B cell (primary cell): ENCODE measurements at regions not wholly inside any gene's neighbourhood (a gene's known extent, or its start where the extent isn't known, plus 50 kb on each side); places are given as distances from the start of the nearest gene placed in this dataset.

Experiments
- ATAC-seq: fragments of 200-7000 bp; cut with Tn5 transposase; one replicate; pipeline ENCODE4 v1.10.0; 2021; ENCODE audit warnings: low read depth, mild to moderate bottlenecking, moderate number of reproducible peaks, moderate library complexity
- CTCF ChIA-PET: fragments of 350-600 bp; sonication (Branson Sonifier 250); formaldehyde crosslinking; loops from one replicate; lab custom pipeline; 2021; ENCODE audit warnings: antibody characterized with exemption, inconsistent platforms; lab: Charles Lee
- POLR2A ChIA-PET: fragments of 350-600 bp; sonication (Branson Sonifier 250); formaldehyde crosslinking; loops from one replicate; lab custom pipeline; 2021; ENCODE audit warnings: antibody characterized with exemption; lab: Charles Lee
- DNase-seq: peaks from one replicate; pipeline ENCODE4 v3.0.0; 2013
- H2AFZ ChIP-seq: 2 replicates; pipeline ENCODE4 v1.6.1; 2012; ENCODE audit warnings: mild to moderate bottlenecking, low read depth, low read length; ENCODE audit not compliant: insufficient read depth, poor library complexity, severe bottlenecking
- H3K27ac ChIP-seq, 2 donors: 1 replicate in 1 of 2; 2 replicates in 1 of 2; pipeline ENCODE4 v1.5.1; 2012 to 2013; ENCODE audit warnings: low read length in 2 of 2, mild to moderate bottlenecking in 2 of 2, moderate library complexity in 1 of 2
- H3K27me3 ChIP-seq, 4 experiments: fragments of 200-600 bp in 1 of 4; sonication (generic) in 1 of 4; replicated peaks in 1 of 4; 1 replicate in 2 of 4; 2 replicates in 2 of 4; pipeline versions ENCODE4 v1.6.1 to v1.7.0; 2013 to 2016; ENCODE audit warnings: low read length in 3 of 4, mild to moderate bottlenecking in 2 of 4, mixed read lengths in 1 of 4, moderate library complexity in 1 of 4; ENCODE audit not compliant: insufficient read depth in 4 of 4, control insufficient read depth in 3 of 4; ENCODE audit errors: control extremely low read depth in 1 of 4
- H3K36me3 ChIP-seq, 2 experiments: replicated peaks in 1 of 2; 1 replicate in 1 of 2; 2 replicates in 1 of 2; pipeline versions ENCODE4 v1.6.1 to v1.7.1; 2013; ENCODE audit warnings: low read length in 1 of 2; ENCODE audit not compliant: insufficient read depth in 2 of 2, control insufficient read depth in 1 of 2; ENCODE audit errors: control extremely low read depth in 1 of 2, extremely low read depth in 1 of 2
- H3K4me1 ChIP-seq, 2 donors: fragments of 200-600 bp in 1 of 2; sonication (generic) in 1 of 2; 1 replicate in 1 of 2; 2 replicates in 1 of 2; pipeline versions ENCODE4 v1.5.1 to v1.6.1; 2013 to 2017; ENCODE audit warnings: low read length in 2 of 2; ENCODE audit not compliant: control insufficient read depth in 2 of 2, insufficient read depth in 2 of 2
- H3K4me2 ChIP-seq: replicated peaks from 2 replicates; pipeline ENCODE3; 2012; ENCODE audit warnings: mild to moderate bottlenecking, low read depth, low read length; ENCODE audit not compliant: poor library complexity, severe bottlenecking
- H3K4me3 ChIP-seq, 5 experiments: fragments of 200-600 bp in 1 of 5; sonication (generic) in 1 of 5; 1 replicate in 3 of 5; 2 replicates in 2 of 5; pipeline versions ENCODE4 v1.5.1 to v1.7.0; 2011 to 2016; ENCODE audit warnings: low read length in 4 of 5, mild to moderate bottlenecking in 4 of 5, low read depth in 2 of 5, control low read depth in 1 of 5, moderate library complexity in 1 of 5; ENCODE audit not compliant: insufficient read depth in 1 of 5; ENCODE audit errors: control extremely low read depth in 1 of 5, extremely low read depth in 1 of 5
- H3K79me2 ChIP-seq: fragments of 200-600 bp; sonication (generic); one replicate; pipeline ENCODE4 v1.6.0; 2016; ENCODE audit warnings: low read length; ENCODE audit not compliant: control insufficient read depth, insufficient read depth
- H3K9ac ChIP-seq: fragments of 200-600 bp; sonication (generic); 2 replicates; pipeline ENCODE4 v1.6.1; 2017; ENCODE audit warnings: mild to moderate bottlenecking, low read length, moderate library complexity
- H3K9me3 ChIP-seq, 3 donors: one replicate each; pipeline versions ENCODE4 v1.6.1 to v1.7.1; 2013; ENCODE audit warnings: low read length in 2 of 3; ENCODE audit not compliant: control insufficient read depth in 2 of 3, insufficient read depth in 1 of 3; ENCODE audit errors: control extremely low read depth in 1 of 3
- H4K20me1 ChIP-seq: 2 replicates; pipeline ENCODE4 v1.6.0; 2012; ENCODE audit warnings: mild to moderate bottlenecking, low read length; ENCODE audit not compliant: insufficient read depth, control insufficient read depth, poor library complexity, severe bottlenecking
- H3K27ac Mint-ChIP-seq: one replicate; pipeline ENCODE4 v1.8.0; 2021; ENCODE audit warnings: mixed read lengths
- H3K27me3 Mint-ChIP-seq: one replicate; pipeline ENCODE4 v1.8.0; 2021; ENCODE audit warnings: mixed read lengths
- H3K4me1 Mint-ChIP-seq: one replicate; pipeline ENCODE4 v1.8.0; 2021; ENCODE audit warnings: mixed read lengths
- H3K4me3 Mint-ChIP-seq: one replicate; pipeline ENCODE4 v1.8.0; 2021; ENCODE audit warnings: mixed read lengths
- H3K9me3 Mint-ChIP-seq: one replicate; pipeline ENCODE4 v1.8.0; 2022; ENCODE audit warnings: mixed read lengths; ENCODE audit not compliant: insufficient read depth
- EZH2 ChIP-seq: IDR thresholded peaks from 2 replicates; pipeline ENCODE4 v1.6.1; 2012; ENCODE audit warnings: borderline replicate concordance, low read depth, mild to moderate bottlenecking, moderate library complexity, low read length; ENCODE audit not compliant: insufficient read depth, poor library complexity, severe bottlenecking
- whole genome bisulfite sequencing: methylation state at CpG from one replicate; pipeline ENCODE4 v1.1.5; 2013; ENCODE audit warnings: missing lambda C conversion rate; ENCODE audit not compliant: insufficient coverage; 5-methylcytosine and 5-hydroxymethylcytosine counted together
- intact Hi-C: fragments of 100-400 bp; cut with micrococcal nuclease; formaldehyde crosslinking; loops from one replicate; pipeline ENCODE4 v1.10.0; 2022
- TF ChIP-seq, protein P1 (sequence below): fragments of 200-600 bp; IDR thresholded peaks from one replicate; pipeline ENCODE4 v1.8.0; 2022; ENCODE audit warnings: antibody characterized with exemption, mild to moderate bottlenecking

GRCh38 chr7:153022475-153023193, 263.1 kb downstream of the ACTR3B start:
- H3K9ac ChIP-seq, result no peak overlapping the region
- Mint-ChIP-seq H3K4me3 (no peak overlapping the region), H3K4me1 (no peaks in the 10 kb centered on the region), H3K9me3 (no peaks in the 10 kb centered on the region), H3K27me3 (no peaks in the 10 kb centered on the region), H3K27ac (no peak overlapping the region)
- ChIA-PET CTCF (no interaction called here), POLR2A (no interaction called here)
- no peak overlapping the region for H3K4me3 ChIP-seq
- no peaks in the 10 kb centered on the region for H3K36me3 ChIP-seq
- no peak overlapping the region for H3K4me2 ChIP-seq
- DNase-seq (no peak), ATAC-seq (no peak)
- WGBS, result 79% methylated on average over 6 of the region's 12 CpGs
- H2AFZ ChIP-seq, result no peak overlapping the region
- TF ChIP-seq, protein P1, sequence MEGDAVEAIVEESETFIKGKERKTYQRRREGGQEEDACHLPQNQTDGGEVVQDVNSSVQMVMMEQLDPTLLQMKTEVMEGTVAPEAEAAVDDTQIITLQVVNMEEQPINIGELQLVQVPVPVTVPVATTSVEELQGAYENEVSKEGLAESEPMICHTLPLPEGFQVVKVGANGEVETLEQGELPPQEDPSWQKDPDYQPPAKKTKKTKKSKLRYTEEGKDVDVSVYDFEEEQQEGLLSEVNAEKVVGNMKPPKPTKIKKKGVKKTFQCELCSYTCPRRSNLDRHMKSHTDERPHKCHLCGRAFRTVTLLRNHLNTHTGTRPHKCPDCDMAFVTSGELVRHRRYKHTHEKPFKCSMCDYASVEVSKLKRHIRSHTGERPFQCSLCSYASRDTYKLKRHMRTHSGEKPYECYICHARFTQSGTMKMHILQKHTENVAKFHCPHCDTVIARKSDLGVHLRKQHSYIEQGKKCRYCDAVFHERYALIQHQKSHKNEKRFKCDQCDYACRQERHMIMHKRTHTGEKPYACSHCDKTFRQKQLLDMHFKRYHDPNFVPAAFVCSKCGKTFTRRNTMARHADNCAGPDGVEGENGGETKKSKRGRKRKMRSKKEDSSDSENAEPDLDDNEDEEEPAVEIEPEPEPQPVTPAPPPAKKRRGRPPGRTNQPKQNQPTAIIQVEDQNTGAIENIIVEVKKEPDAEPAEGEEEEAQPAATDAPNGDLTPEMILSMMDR, result no peak
- TF ChIP-seq EZH2, result no peak
- no peaks in the 10 kb centered on the region for H3K79me2 ChIP-seq
- H4K20me1 ChIP-seq, result no peaks in the 10 kb centered on the region
- H3K9me3 ChIP-seq, result peaks cover 0 to 7% (median 0%) of the 10 kb centered on the region in 3 donors
- intact Hi-C loops, result no loop called here
- no peak overlapping the region for H3K27ac ChIP-seq
- no peaks in the 10 kb centered on the region for H3K4me1 ChIP-seq
- no peaks in the 10 kb centered on the region for H3K27me3 ChIP-seq

DNA sequence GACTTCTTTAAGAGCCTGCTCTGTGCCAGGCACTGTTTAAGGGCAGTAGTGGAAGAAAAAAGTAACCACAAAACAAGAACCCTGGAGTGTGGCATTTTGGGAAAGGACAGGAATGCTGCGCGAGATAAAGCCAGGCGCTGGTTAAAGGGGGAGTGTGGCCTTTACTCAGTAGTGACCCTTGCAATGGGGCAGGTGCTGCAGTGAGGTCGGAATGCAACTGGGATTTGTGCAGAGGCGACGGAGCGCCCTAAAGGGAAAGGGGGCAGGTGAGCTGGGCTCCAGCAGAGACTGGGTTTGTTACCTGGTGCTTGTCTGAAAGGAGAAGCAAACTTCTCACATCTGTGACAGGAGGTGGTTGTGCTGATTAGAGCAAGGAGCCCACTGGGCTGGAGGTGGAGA, 263.6 kb downstream of the ACTR3B start:
- H3K27me3 Mint-ChIP-seq, result no peaks in the 10 kb centered on the region
- H3K36me3 ChIP-seq, result no peaks in the 10 kb centered on the region
- no peaks in the 10 kb centered on the region for H3K4me1 ChIP-seq
- ATAC-seq (no peak), DNase-seq (no peak)
- no peak overlapping the region for H3K4me3 Mint-ChIP-seq
- no peaks in the 10 kb centered on the region for H3K4me1 Mint-ChIP-seq
- no peak for TF ChIP-seq EZH2
- TF ChIP-seq, protein P1, result no peak
- H3K9ac ChIP-seq, result no peak overlapping the region
- no peaks in the 10 kb centered on the region for H4K20me1 ChIP-seq
- POLR2A ChIA-PET, result no interaction called here
- H3K4me3 ChIP-seq, result no peak overlapping the region
- no peaks in the 10 kb centered on the region for H3K27me3 ChIP-seq
- H3K9me3 Mint-ChIP-seq, result no peaks in the 10 kb centered on the region
- H3K27ac ChIP-seq, result no peak overlapping the region
- H2AFZ ChIP-seq, result no peak overlapping the region
- intact Hi-C loops, result no loop called here
- CTCF ChIA-PET, result no interaction called here
- no peak overlapping the region for H3K4me2 ChIP-seq
- 100% methylated on average over 7 of the region's 7 CpGs for WGBS
- H3K79me2 ChIP-seq, result no peaks in the 10 kb centered on the region
- peaks cover 0 to 7% (median 0%) of the 10 kb centered on the region in 3 donors for H3K9me3 ChIP-seq
- no peak overlapping the region for H3K27ac Mint-ChIP-seq
